ENCODE measurements at regions not wholly inside any gene's neighbourhood (a gene's known extent, or its start where the extent isn't known, plus 50 kb on each side); places are given as distances from the start of the nearest gene placed in this dataset.

- Histone ChIP-seq H3K4me1 (ENCODE audit: control insufficient read depth in 1 of 2, insufficient read depth in 2 of 2, low read length in 2 of 2) (no peaks in the 10 kb centered on the region), H3K4me2 (ENCODE audit: low read length) (no peak overlapping the region), H4K20me1 (ENCODE audit: insufficient read depth) (no peaks in the 10 kb centered on the region; the same call in 1 of the 2 replicates), H3K27me3 (ENCODE audit: insufficient read depth, low read length) (no peaks in the 10 kb centered on the region), H3K27ac (ENCODE audit: low read depth, low read length) (no peak overlapping the region), H3K36me3 (ENCODE audit: control insufficient read depth in 1 of 2, insufficient read depth in 2 of 2, low read length in 2 of 2) (no peaks in the 10 kb centered on the region), H3K9ac (ENCODE audit: low read length) (no peak overlapping the region), H2AFZ (ENCODE audit: low read depth, low read length, poor library complexity, severe bottlenecking) (no peak overlapping the region), H3K79me2 (ENCODE audit: insufficient read depth, low read length) (no peaks in the 10 kb centered on the region), H3K9me3 (ENCODE audit: control insufficient read depth in 1 of 2, insufficient read depth in 1 of 2, low read depth in 1 of 2, low read length in 2 of 2) (no peaks in the 10 kb centered on the region), H3K9me2 (ENCODE audit: insufficient read depth) (no peaks in the 10 kb centered on the region), H3K4me3 (replicated peaks in 1 of 2; ENCODE audit: low read depth in 1 of 2, low read length in 2 of 2) (no peak overlapping the region)
- ATAC-seq (no peak), DNase-seq (ENCODE audit: low read depth, low spot score) (no peak)
- TF ChIP-seq ELF1 (IDR thresholded peaks at IDR 0.05; ENCODE audit: borderline replicate concordance, low read depth) (no peak), TCF7L2 (IDR thresholded peaks at IDR 0.05; ENCODE audit: borderline replicate concordance, extremely low read depth, insufficient read depth, insufficient read length) (no peak), ZBTB33 (IDR thresholded peaks at IDR 0.05; ENCODE audit: extremely low read depth, insufficient replicate concordance, low read length) (no peak), RAD21 (IDR thresholded peaks at IDR 0.05; ENCODE audit: low read depth) (no peak), SP1 (IDR thresholded peaks at IDR 0.05; ENCODE audit: low read depth) (no peak), POLR2AphosphoS5 (IDR thresholded peaks at IDR 0.05; ENCODE audit: low read depth, low read length) (no peak), EZH2phosphoT487 (IDR thresholded peaks at IDR 0.05; ENCODE audit: borderline replicate concordance) (no peak), FOSL1 (IDR thresholded peaks at IDR 0.05; ENCODE audit: low read depth) (no peak), POLR2A (IDR thresholded peaks at IDR 0.05; ENCODE audit: borderline replicate concordance, extremely low read depth, insufficient read depth, insufficient read length) (no peak)
- TF ChIP-seq, protein P1, sequence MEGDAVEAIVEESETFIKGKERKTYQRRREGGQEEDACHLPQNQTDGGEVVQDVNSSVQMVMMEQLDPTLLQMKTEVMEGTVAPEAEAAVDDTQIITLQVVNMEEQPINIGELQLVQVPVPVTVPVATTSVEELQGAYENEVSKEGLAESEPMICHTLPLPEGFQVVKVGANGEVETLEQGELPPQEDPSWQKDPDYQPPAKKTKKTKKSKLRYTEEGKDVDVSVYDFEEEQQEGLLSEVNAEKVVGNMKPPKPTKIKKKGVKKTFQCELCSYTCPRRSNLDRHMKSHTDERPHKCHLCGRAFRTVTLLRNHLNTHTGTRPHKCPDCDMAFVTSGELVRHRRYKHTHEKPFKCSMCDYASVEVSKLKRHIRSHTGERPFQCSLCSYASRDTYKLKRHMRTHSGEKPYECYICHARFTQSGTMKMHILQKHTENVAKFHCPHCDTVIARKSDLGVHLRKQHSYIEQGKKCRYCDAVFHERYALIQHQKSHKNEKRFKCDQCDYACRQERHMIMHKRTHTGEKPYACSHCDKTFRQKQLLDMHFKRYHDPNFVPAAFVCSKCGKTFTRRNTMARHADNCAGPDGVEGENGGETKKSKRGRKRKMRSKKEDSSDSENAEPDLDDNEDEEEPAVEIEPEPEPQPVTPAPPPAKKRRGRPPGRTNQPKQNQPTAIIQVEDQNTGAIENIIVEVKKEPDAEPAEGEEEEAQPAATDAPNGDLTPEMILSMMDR (IDR thresholded peaks at IDR 0.05 in 2 of 3, conservative IDR thresholded peaks at IDR 0.05 in 1 of 3; ENCODE audit: borderline replicate concordance in 1 of 3, insufficient read depth in 1 of 3, low read depth in 2 of 3, low read length in 2 of 3), result no peak
- TF ChIP-seq, protein P2, sequence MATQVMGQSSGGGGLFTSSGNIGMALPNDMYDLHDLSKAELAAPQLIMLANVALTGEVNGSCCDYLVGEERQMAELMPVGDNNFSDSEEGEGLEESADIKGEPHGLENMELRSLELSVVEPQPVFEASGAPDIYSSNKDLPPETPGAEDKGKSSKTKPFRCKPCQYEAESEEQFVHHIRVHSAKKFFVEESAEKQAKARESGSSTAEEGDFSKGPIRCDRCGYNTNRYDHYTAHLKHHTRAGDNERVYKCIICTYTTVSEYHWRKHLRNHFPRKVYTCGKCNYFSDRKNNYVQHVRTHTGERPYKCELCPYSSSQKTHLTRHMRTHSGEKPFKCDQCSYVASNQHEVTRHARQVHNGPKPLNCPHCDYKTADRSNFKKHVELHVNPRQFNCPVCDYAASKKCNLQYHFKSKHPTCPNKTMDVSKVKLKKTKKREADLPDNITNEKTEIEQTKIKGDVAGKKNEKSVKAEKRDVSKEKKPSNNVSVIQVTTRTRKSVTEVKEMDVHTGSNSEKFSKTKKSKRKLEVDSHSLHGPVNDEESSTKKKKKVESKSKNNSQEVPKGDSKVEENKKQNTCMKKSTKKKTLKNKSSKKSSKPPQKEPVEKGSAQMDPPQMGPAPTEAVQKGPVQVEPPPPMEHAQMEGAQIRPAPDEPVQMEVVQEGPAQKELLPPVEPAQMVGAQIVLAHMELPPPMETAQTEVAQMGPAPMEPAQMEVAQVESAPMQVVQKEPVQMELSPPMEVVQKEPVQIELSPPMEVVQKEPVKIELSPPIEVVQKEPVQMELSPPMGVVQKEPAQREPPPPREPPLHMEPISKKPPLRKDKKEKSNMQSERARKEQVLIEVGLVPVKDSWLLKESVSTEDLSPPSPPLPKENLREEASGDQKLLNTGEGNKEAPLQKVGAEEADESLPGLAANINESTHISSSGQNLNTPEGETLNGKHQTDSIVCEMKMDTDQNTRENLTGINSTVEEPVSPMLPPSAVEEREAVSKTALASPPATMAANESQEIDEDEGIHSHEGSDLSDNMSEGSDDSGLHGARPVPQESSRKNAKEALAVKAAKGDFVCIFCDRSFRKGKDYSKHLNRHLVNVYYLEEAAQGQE (IDR thresholded peaks at IDR 0.05; ENCODE audit: low read depth), result no peak
- RAD21 ChIA-PET (ENCODE audit: low non-redundant PET in 1 of 2, low total read pairs in 2 of 2, uncharacterized antibody in 2 of 2, unreplicated experiment in 2 of 2), result no interaction called here
- BruUV-seq (replicated peaks), result no TSS peak
- CTCF ChIA-PET, result no interaction called here
- intact Hi-C loops (cut with micrococcal nuclease), result no loop called here
- POLR2A ChIA-PET, result no interaction called here
Measured at GRCh38 chr10:44500451-44500850, 115.6 kb upstream of the CXCL12 start.

Measured in HCT116 (cell line).